ENCODE measurements at regions not wholly inside any gene's neighbourhood (a gene's known extent, or its start where the extent isn't known, plus 50 kb on each side); places are given as distances from the start of the nearest gene placed in this dataset.

DNA sequence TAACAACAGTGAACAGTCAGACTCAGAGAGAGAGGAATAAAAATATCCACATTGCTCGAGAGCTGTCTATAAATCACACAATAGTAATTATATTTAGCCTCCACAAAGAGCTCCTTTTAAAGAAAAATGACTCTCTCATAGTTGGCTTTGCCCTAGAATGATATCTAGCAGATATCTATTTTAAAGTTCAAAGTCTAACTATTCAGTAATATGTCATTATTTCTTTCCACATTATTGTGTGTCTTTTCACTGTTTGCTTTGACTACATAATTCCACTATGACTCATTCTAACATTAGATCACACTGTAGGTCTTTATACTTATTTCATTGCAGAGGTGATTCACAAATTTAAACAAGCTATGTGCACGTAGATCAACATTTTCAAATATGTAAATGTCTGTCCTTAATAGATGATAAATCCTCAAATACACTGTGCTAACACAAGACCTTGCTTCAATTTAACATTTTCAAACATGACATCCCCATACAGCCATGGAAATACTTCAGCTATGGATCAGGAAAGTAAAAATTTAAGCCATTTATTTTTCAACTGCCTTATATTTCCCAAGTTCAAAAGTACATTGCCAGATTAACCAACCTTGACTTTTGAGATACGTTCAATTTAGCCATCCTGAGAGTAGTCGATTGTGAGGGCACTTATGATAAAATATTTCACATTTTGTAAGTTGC, 99.9 kb upstream of the AKR1E2 start:
- ChIA-PET CTCF (no interaction called here), POLR2A (no interaction called here)
- peak; percentile 40 for DNase-seq (ENCODE audit: low read depth, low spot score)
- H3K4me3 ChIP-seq (ENCODE audit: low read depth, low read length) = no peak overlapping the region
- TF ChIP-seq, protein P1, sequence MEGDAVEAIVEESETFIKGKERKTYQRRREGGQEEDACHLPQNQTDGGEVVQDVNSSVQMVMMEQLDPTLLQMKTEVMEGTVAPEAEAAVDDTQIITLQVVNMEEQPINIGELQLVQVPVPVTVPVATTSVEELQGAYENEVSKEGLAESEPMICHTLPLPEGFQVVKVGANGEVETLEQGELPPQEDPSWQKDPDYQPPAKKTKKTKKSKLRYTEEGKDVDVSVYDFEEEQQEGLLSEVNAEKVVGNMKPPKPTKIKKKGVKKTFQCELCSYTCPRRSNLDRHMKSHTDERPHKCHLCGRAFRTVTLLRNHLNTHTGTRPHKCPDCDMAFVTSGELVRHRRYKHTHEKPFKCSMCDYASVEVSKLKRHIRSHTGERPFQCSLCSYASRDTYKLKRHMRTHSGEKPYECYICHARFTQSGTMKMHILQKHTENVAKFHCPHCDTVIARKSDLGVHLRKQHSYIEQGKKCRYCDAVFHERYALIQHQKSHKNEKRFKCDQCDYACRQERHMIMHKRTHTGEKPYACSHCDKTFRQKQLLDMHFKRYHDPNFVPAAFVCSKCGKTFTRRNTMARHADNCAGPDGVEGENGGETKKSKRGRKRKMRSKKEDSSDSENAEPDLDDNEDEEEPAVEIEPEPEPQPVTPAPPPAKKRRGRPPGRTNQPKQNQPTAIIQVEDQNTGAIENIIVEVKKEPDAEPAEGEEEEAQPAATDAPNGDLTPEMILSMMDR (IDR thresholded peaks at IDR 0.05; ENCODE audit: insufficient read depth, low read length, missing control alignments) = no peak

DNA sequence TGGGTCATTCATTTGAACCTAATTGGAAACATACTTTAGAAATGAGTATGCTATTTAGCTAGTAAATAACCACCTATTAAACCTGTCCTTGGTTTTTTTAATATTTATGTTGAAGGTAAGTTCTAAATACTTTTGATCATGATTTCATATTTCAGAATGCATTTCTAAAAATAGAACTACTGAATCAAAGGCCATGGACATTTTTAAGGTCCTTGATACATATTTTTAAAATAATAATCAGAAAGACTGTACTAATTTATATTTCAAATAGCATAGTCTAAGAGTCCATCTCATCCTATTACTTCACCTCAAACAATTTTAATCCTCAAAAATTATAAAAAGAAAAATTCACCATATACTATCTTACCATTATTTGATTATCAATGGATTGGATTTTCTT, 102.1 kb upstream of the AKR1E2 start:
- TF ChIP-seq, protein P1 (IDR thresholded peaks at IDR 0.05; ENCODE audit: insufficient read depth, low read length, missing control alignments) = no peak
- CTCF ChIA-PET = interaction anchor here (1.2 to 1.5 kb wide), 2 partner anchors 10 to 17 kb away, joined by 4 read pairs; no protein-coding TSS in a partner anchor
- POLR2A ChIA-PET = no interaction called here
- no peak for DNase-seq (ENCODE audit: low read depth, low spot score)
- H3K4me3 ChIP-seq (ENCODE audit: low read depth, low read length) = no peak overlapping the region

DNA sequence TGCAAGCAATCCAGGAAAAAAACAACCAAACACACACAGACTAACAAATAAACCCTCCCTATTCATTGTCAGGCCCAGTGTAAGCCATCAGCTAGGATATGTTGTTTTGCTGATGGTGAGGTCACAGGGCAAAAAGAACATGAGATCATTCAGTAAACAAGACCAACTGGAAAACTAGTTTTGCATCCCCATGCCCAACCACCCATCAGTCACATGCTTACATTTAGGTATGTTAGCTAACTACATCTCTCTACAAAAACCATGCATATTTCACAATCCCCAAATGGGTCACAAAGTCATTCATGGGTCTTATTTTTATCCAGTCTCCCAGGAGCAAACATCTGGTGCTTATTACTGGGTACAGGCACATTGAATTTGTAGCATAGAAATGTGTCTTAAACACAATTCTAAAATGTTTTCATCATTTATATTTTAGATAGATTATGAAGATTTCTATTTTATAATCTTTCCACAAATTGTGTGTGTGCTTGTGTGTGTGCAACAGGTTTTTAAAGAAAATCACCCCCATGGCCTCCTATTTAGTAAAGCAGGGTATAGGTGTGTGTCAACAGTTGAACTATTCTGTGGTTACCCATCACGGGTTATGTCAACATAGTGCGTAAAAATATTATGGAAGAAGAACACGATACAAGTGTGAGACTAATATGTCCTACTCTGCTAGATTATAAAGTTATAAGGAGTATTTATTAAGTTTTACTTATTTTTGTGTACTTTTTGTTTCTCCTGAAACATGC, 103.8 kb upstream of the AKR1E2 start:
- ChIA-PET CTCF (no interaction called here), POLR2A (no interaction called here)
- H3K4me3 ChIP-seq (ENCODE audit: low read depth, low read length) = no peak overlapping the region
- TF ChIP-seq, protein P1 (IDR thresholded peaks at IDR 0.05; ENCODE audit: insufficient read depth, low read length, missing control alignments) = no peak
- peak; percentile 17 for DNase-seq (ENCODE audit: low read depth, low spot score)

DNA sequence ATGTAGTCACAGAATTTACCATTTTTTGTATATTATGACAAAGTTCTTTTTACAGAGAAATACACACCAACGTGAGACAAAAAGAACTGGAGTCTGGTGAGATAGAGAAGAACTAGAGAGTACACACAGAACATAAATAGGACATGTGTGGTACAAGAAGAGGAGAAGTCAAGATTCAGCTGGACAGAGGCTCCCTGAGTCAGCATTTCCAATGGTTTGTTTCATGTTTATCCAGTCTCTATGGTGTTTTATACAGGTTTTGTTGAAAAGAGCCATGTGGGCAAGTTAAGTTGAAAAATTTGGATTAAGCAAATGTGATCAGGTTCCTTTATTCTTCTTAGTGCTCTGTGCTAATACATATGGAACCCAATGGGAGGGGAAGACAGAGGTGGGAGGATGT, 105.5 kb upstream of the AKR1E2 start:
- POLR2A ChIA-PET = no interaction called here
- no peak overlapping the region for H3K4me3 ChIP-seq (ENCODE audit: low read depth, low read length)
- TF ChIP-seq, protein P1 (IDR thresholded peaks at IDR 0.05; ENCODE audit: insufficient read depth, low read length, missing control alignments) = no peak
- CTCF ChIA-PET = no interaction called here
- DNase-seq (ENCODE audit: low read depth, low spot score) = no peak

DNA sequence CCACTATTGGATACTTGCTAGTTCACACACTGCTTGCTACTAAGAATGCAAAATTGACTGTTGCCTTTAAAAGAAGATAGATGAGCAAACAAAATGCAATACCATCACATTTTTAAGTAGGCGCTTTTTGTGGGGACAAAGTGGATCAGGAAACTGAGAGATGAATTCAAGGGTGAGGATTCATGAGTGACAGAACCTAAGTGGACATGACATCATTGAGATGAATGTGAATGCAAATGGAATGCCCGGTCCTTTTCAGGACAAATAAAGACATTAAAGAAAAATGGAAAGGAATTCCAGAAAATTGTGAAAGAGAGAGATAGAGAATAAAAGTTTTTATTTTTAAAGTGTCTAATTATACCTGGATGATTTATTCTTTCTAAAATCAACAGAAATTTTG, 106.3 kb upstream of the AKR1E2 start:
- ChIA-PET POLR2A (no interaction called here), CTCF (interaction anchor here (1.1 kb wide), 1 partner anchor 63 kb away, joined by 4 read pairs; no protein-coding TSS in a partner anchor)
- no peak for DNase-seq (ENCODE audit: low read depth, low spot score)
- no peak overlapping the region for H3K4me3 ChIP-seq (ENCODE audit: low read depth, low read length)
- TF ChIP-seq, protein P1 (IDR thresholded peaks at IDR 0.05; ENCODE audit: insufficient read depth, low read length, missing control alignments) = no peak

DNA sequence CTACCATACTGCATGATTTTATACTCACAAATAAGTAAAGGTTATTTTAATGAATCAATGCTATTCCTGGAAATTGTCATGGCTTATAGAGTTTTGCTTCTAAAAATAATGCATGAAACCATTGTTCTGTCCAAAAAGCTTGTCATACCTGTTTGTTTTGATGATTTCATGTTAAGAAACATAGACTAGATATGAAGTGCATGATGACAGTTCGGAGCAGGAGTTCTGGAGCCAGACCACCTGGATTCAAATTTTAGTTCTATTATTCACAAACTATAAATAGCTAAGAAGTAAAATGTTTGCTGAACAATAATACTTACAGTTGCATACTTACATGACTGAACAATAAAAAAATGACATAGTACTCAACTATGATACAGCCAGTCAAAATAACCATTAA, 107.0 kb upstream of the AKR1E2 start:
- no peak overlapping the region for H3K4me3 ChIP-seq (ENCODE audit: low read depth, low read length)
- POLR2A ChIA-PET = no interaction called here
- TF ChIP-seq, protein P1 (IDR thresholded peaks at IDR 0.05; ENCODE audit: insufficient read depth, low read length, missing control alignments) = no peak
- no peak for DNase-seq (ENCODE audit: low read depth, low spot score)
- CTCF ChIA-PET = interaction anchor here (1.1 kb wide), 1 partner anchor 62 kb away, joined by 4 read pairs; no protein-coding TSS in a partner anchor

All from AG04449 (cell line).